B cell (primary cell): ENCODE measurements at regions not wholly inside any gene's neighbourhood (a gene's known extent, or its start where the extent isn't known, plus 50 kb on each side); places are given as distances from the start of the nearest gene placed in this dataset.

ENCODE experiments used
- CTCF ChIP-seq: fragments of 200-600 bp; IDR thresholded peaks from one replicate; pipeline ENCODE4 v1.8.0; 2022; ENCODE audit warnings: antibody characterized with exemption, mild to moderate bottlenecking
- EZH2 ChIP-seq: IDR thresholded peaks from 2 replicates; pipeline ENCODE4 v1.6.1; 2012; ENCODE audit warnings: borderline replicate concordance, low read depth, mild to moderate bottlenecking, moderate library complexity, low read length; ENCODE audit not compliant: insufficient read depth, poor library complexity, severe bottlenecking

GRCh38 chr9:84586662-84587061 is 82.9 kb upstream of the NTRK2 start:
- no peak for TF ChIP-seq CTCF
- no peak for TF ChIP-seq EZH2
